C4-2B (cell line): ENCODE measurements at regions not wholly inside any gene's neighbourhood (a gene's known extent, or its start where the extent isn't known, plus 50 kb on each side); places are given as distances from the start of the nearest gene placed in this dataset.

Experiments
- H3K27ac ChIP-seq: fragments of 450-650 bp; 2 replicates; pipeline ENCODE4 v1.5.1; 2017
- ZFX ChIP-seq: fragments of 450-650 bp; IDR thresholded peaks from 2 replicates; pipeline ENCODE4 v1.6.1; 2017
- TF ChIP-seq, protein P1 (sequence below): fragments of 450-650 bp; conservative IDR thresholded peaks from 2 replicates; pipeline ENCODE4 v1.5.1; 2017; ENCODE audit warnings: mild to moderate bottlenecking

DNA sequence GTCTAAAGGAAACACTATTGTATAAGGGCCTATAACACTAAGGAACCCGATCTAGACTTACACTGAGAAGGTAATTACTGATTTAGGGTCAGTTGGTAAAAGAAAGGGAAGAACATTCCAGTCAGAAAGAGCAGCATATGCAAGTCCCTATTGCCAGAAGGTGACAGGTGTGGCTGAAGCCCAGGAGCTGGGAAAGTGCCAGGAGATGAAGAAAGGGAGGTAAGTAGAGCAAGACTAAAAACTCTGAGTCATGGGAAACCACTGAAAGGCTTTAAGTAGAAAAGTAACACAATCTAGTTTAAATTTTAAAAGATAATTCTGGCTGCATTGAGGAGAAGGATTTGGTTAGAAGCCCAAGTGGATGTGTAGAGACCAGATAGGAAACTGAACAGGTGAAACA, 77.7 kb upstream of the INTU start:
- TF ChIP-seq ZFX = no peak
- TF ChIP-seq, protein P1, sequence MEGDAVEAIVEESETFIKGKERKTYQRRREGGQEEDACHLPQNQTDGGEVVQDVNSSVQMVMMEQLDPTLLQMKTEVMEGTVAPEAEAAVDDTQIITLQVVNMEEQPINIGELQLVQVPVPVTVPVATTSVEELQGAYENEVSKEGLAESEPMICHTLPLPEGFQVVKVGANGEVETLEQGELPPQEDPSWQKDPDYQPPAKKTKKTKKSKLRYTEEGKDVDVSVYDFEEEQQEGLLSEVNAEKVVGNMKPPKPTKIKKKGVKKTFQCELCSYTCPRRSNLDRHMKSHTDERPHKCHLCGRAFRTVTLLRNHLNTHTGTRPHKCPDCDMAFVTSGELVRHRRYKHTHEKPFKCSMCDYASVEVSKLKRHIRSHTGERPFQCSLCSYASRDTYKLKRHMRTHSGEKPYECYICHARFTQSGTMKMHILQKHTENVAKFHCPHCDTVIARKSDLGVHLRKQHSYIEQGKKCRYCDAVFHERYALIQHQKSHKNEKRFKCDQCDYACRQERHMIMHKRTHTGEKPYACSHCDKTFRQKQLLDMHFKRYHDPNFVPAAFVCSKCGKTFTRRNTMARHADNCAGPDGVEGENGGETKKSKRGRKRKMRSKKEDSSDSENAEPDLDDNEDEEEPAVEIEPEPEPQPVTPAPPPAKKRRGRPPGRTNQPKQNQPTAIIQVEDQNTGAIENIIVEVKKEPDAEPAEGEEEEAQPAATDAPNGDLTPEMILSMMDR = no peak

DNA sequence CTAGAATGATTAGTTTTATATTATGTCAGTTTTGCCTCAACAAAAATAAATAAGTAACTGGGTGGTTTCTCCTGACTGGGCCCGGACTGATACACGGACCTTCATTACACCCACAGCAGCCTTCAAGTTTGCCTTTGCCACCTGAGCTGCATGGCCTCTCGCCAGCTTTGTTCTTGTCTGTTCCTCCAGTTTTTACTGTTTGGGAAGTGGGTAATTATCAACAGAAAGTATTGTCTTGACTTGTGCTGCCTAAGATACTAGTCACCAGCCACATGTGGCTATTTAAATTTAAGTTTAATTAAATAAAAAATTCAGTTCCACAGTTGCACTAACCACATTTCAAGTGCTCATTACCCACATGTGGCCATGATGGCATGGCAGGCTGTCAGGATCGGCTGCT, 74.7 kb upstream of the INTU start:
- TF ChIP-seq ZFX = no peak
- TF ChIP-seq, protein P1 = no peak
- H3K27ac ChIP-seq = no peak overlapping the region

More for the DNA sequence above, 77.7 kb upstream of the INTU start:
- H3K27ac ChIP-seq = no peak overlapping the region

DNA sequence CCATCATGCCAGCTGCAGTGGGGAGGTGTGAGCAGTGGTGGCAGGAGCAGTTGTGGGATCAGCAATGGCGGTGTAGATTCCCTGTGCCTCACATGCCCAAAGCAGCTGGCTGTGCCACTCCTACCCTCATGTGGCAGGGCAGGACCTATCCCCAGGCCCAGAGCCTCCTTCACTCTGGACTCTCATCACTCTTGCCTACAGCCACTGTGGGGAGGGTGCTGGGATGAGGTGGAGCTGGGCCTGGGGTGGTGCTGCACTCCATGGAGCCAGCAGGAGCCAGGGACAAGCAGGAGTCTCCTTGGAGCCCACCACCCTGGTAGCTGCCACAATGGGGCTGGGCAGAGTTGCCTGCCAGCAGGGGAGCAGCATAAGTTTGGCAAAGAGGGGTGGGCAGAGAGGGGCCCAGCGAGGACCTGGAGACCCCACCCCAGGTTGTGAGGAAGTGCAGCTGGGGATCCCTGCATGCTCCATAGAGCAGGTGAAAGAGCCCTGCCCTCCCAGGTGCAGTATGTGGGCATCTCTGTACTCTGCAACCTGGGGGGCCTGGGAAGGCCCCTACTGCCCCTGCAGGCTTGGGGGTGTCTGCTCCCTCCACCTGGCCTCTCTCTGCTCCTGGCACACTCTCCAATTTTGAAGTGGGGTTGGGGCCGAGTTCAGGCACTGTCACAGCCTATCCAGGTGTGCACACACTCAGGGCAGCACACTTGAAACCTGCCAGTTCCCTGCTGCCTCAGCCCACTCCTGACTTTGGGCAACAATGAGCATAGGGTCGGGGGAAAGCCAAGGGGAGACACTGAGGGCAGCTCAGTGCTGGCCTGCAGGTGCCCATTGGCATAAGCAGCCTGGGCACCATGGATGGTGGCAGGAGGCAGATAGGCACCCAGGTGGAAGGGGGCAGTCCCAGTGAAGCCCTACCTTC, 74.0 kb upstream of the INTU start:
- TF ChIP-seq, protein P1 = no peak
- no peak for TF ChIP-seq ZFX
- H3K27ac ChIP-seq = no peak overlapping the region

GRCh38 chr4:127559981-127560380, 72.8 kb upstream of the INTU start:
- H3K27ac ChIP-seq = no peak overlapping the region
- TF ChIP-seq ZFX = no peak
- TF ChIP-seq, protein P1 = no peak

DNA sequence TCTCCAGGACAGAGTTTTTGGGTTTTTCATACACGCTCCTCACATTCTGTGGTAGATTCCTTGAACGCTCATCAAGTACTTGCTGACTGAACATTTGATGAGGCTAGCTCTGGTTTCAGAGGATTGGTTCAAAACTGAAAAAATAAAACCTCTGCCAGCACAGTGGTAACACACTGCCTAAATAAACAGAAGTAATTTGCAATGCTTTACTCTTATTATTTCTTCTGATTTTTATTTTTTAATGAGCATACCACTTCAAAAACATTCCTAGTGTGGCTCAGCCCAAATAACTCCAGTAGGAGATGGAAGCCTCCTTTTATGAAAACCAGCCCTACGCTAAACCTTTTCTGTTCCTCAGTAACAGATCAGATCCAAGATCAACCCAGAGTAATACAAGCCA, 72.0 kb upstream of the INTU start:
- H3K27ac ChIP-seq = no peak overlapping the region
- no peak for TF ChIP-seq ZFX

- TF ChIP-seq ZFX = no peak
- H3K27ac ChIP-seq = no peak overlapping the region
Observed at GRCh38 chr4:127574643-127575042, 58.1 kb upstream of the INTU start.

GRCh38 chr4:127575888-127576287, 56.9 kb upstream of the INTU start:
- no peak overlapping the region for H3K27ac ChIP-seq
- TF ChIP-seq ZFX = no peak
- TF ChIP-seq, protein P1 = no peak

- TF ChIP-seq, protein P1 = no peak
- TF ChIP-seq ZFX = no peak
- no peak overlapping the region for H3K27ac ChIP-seq
Observed at GRCh38 chr4:127578491-127578890, 54.3 kb upstream of the INTU start.
